Endothelial cell of umbilical vein (primary cell): ENCODE measurements at regions not wholly inside any gene's neighbourhood (a gene's known extent, or its start where the extent isn't known, plus 50 kb on each side); places are given as distances from the start of the nearest gene placed in this dataset.

ENCODE experiments used
- BruUV-seq: library from RNA; stranded (reverse); fragments of 400-500 nt; replicated peaks from 2 replicates; lab custom pipeline; 2021; lab: Mats Ljungman, UMichigan
- CTCF ChIA-PET: fragments of 300-600, 350-600 bp; sonication (Branson Sonifier 250); formaldehyde crosslinking; loops from one replicate; lab custom pipeline; 2021; ENCODE audit warnings: antibody characterized with exemption, inconsistent platforms; lab: Charles Lee
- POLR2A ChIA-PET: fragments of 300-600, 350-600 bp; sonication (Branson Sonifier 250); formaldehyde crosslinking; loops from one replicate; lab custom pipeline; 2021; ENCODE audit warnings: antibody characterized with exemption, inconsistent platforms; lab: Charles Lee
- DNase-seq: peaks from one replicate; pipeline ENCODE4 v3.0.0-alpha.2; 2011; ENCODE audit warnings: low read depth, low spot score
- FAIRE-seq: peaks from 2 replicates; lab custom pipeline; 2011; peaks lifted over from hg19 to GRCh38; lab: Jason Lieb, UNC
- H2AFZ ChIP-seq: 2 replicates; pipeline ENCODE4 v1.6.0; 2012; ENCODE audit warnings: low read depth, low read length, control low read depth, inconsistent platforms
- H3K27ac ChIP-seq: 2 replicates; pipeline ENCODE4 v1.5.1; 2011; ENCODE audit warnings: low read depth, mild to moderate bottlenecking, control low read depth, low read length, moderate library complexity; ENCODE audit not compliant: insufficient read depth
- H3K27me3 ChIP-seq, 2 experiments: 2 replicates each; pipeline versions ENCODE4 v1.6.0 to v1.6.1; 2011; ENCODE audit warnings: low read length in 2 of 2, mixed read lengths in 1 of 2; ENCODE audit not compliant: control insufficient read depth in 2 of 2, insufficient read depth in 2 of 2
- H3K36me3 ChIP-seq, 2 experiments: 2 replicates in 1 of 2; 3 replicates in 1 of 2; pipeline ENCODE4 v1.5.1; 2011; ENCODE audit warnings: low read length in 2 of 2, mild to moderate bottlenecking in 1 of 2, moderate library complexity in 1 of 2; ENCODE audit not compliant: control insufficient read depth in 2 of 2, insufficient read depth in 2 of 2; ENCODE audit errors: extremely low read depth in 1 of 2
- H3K4me1 ChIP-seq: 3 replicates; pipeline ENCODE4 v1.5.1; 2011; ENCODE audit warnings: mild to moderate bottlenecking, low read length; ENCODE audit not compliant: control insufficient read depth, insufficient read depth; ENCODE audit errors: extremely low read depth
- H3K4me2 ChIP-seq: 2 replicates; pipeline ENCODE4 v1.6.1; 2011; ENCODE audit warnings: low read length, control low read depth, mixed read lengths; ENCODE audit not compliant: insufficient read depth
- H3K4me3 ChIP-seq, 3 experiments: fragments of 200-600 bp in 1 of 3; sonication (generic), shearing (Covaris generic) in 1 of 3; replicated peaks in 1 of 3; 2 replicates each; pipeline ENCODE4 v1.5.1; 2011 to 2016; ENCODE audit warnings: control low read depth in 3 of 3, low read length in 3 of 3, mild to moderate bottlenecking in 2 of 3, inconsistent platforms in 1 of 3, low read depth in 1 of 3, moderate library complexity in 1 of 3; ENCODE audit not compliant: insufficient read depth in 1 of 3
- H3K79me2 ChIP-seq: 2 replicates; pipeline ENCODE4 v1.6.0; 2012; ENCODE audit warnings: low read length, inconsistent platforms; ENCODE audit not compliant: control insufficient read depth, insufficient read depth
- H3K9ac ChIP-seq: replicated peaks from 2 replicates; pipeline ENCODE3; 2011; ENCODE audit warnings: low read length, control low read depth; ENCODE audit not compliant: insufficient read depth; ENCODE audit errors: extremely low read depth
- H3K9me1 ChIP-seq: replicated peaks from 3 replicates; pipeline ENCODE4 v1.6.0; 2011; ENCODE audit warnings: mild to moderate bottlenecking, low read length; ENCODE audit not compliant: control insufficient read depth, insufficient read depth; ENCODE audit errors: extremely low read depth
- H3K9me3 ChIP-seq: replicated peaks from 2 replicates; pipeline ENCODE4 v1.5.1; 2012; ENCODE audit warnings: low read length, inconsistent platforms; ENCODE audit not compliant: control insufficient read depth, insufficient read depth
- H4K20me1 ChIP-seq: replicated peaks from 2 replicates; pipeline ENCODE3; 2011; ENCODE audit warnings: mild to moderate bottlenecking, low read length; ENCODE audit not compliant: control insufficient read depth, insufficient read depth; ENCODE audit errors: extremely low read depth
- CTCF ChIP-seq, 2 donors: IDR thresholded peaks; 1 replicate in 1 of 2; 2 replicates in 1 of 2; pipeline ENCODE4 v1.5.1; 2011; ENCODE audit warnings: low read length in 2 of 2, mild to moderate bottlenecking in 2 of 2, moderate library complexity in 2 of 2, control low read depth in 1 of 2, inconsistent platforms in 1 of 2, low read depth in 1 of 2; ENCODE audit not compliant: insufficient read depth in 1 of 2; ENCODE audit errors: extremely low read depth in 1 of 2
- EZH2 ChIP-seq: IDR thresholded peaks from 2 replicates; pipeline ENCODE4 v1.6.1; 2012; ENCODE audit warnings: borderline replicate concordance, low read depth, mild to moderate bottlenecking, moderate library complexity, low read length, inconsistent platforms; ENCODE audit not compliant: severe bottlenecking
- FOS ChIP-seq: IDR thresholded peaks from 2 replicates; pipeline ENCODE4 v1.6.1; 2011; ENCODE audit warnings: mild to moderate bottlenecking, low read length, moderate library complexity, borderline replicate concordance; ENCODE audit not compliant: insufficient read depth
- GATA2 ChIP-seq: IDR thresholded peaks from 2 replicates; pipeline ENCODE4 v1.7.0; 2011; ENCODE audit warnings: low read depth, mild to moderate bottlenecking, moderate library complexity, mixed read lengths, low read length; ENCODE audit not compliant: insufficient read length, insufficient read depth
- JUN ChIP-seq: IDR thresholded peaks from 2 replicates; pipeline ENCODE4 v1.6.1; 2011; ENCODE audit warnings: borderline replicate concordance, low read depth; ENCODE audit not compliant: insufficient read length, insufficient read depth
- MYC ChIP-seq: IDR thresholded peaks from one replicate; pipeline ENCODE4 v1.6.1; 2011; ENCODE audit warnings: mild to moderate bottlenecking, low read depth, low read length
- POLR2A ChIP-seq: IDR thresholded peaks from 2 replicates; pipeline ENCODE4 v1.6.1; 2012; ENCODE audit warnings: low read depth, mild to moderate bottlenecking, control low read depth, low read length
- POLR2AphosphoS5 ChIP-seq: IDR thresholded peaks from 2 replicates; pipeline ENCODE4 v1.6.1; 2012; ENCODE audit warnings: low read depth, mild to moderate bottlenecking, control low read depth, low read length, moderate library complexity; ENCODE audit not compliant: insufficient read depth
- dilution Hi-C: fragments of 300-500 bp; cut with MboI; formaldehyde crosslinking; loops from one replicate; pipeline ENCODE4 v1.15.0; 2019; ENCODE audit warnings: low sequenced_read_pairs; ENCODE audit not compliant: extremely low pct_ligation_motif_present
- intact Hi-C: fragments of 100-400 bp; cut with micrococcal nuclease; formaldehyde crosslinking; loops from one replicate; pipeline ENCODE4 v1.10.0; 2022
- TF ChIP-seq, protein P1 (sequence below): IDR thresholded peaks from 2 replicates; pipeline ENCODE4 v1.6.1; 2011; ENCODE audit not compliant: insufficient read depth, insufficient read length

GRCh38 chr5:158162479-158163034, 303.6 kb upstream of the CLINT1 start:
- FAIRE-seq (no peak), DNase-seq (no peak)
- H3K27me3 ChIP-seq, result no peaks in the 10 kb centered on the region
- no peak overlapping the region for H3K9ac ChIP-seq
- POLR2A ChIA-PET, result no interaction called here
- H3K79me2 ChIP-seq, result no peaks in the 10 kb centered on the region
- CTCF ChIA-PET, result interaction anchor here (1.1 to 3.3 kb wide), 4 partner anchors 12 to 944 kb away, joined by 3 to 20 read pairs (median 14); no protein-coding TSS in a partner anchor
- TF ChIP-seq FOS (no peak), GATA2 (no peak), POLR2A (no peak), POLR2AphosphoS5 (no peak), EZH2 (no peak), JUN (no peak), MYC (no peak), CTCF (IDR thresholded peaks at IDR 0.05; ENCODE audit: extremely low read depth in 1 of 2, insufficient read depth in 1 of 2, low read depth in 1 of 2, low read length in 2 of 2) (no peak)
- TF ChIP-seq, protein P1, sequence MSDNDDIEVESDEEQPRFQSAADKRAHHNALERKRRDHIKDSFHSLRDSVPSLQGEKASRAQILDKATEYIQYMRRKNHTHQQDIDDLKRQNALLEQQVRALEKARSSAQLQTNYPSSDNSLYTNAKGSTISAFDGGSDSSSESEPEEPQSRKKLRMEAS, result no peak
- H3K9me1 ChIP-seq, result no peaks in the 10 kb centered on the region
- dilution Hi-C loops, result no loop called here
- H4K20me1 ChIP-seq, result no peaks in the 10 kb centered on the region
- H3K36me3 ChIP-seq, result no peaks in the 10 kb centered on the region
- BruUV-seq, result no TSS peak
- H3K4me3 ChIP-seq, result no peak overlapping the region
- H3K27ac ChIP-seq, result no peak overlapping the region
- peaks cover 2% of the 10 kb centered on the region for H3K4me1 ChIP-seq
- no peaks in the 10 kb centered on the region for H3K9me3 ChIP-seq
- no peak overlapping the region for H2AFZ ChIP-seq
- H3K4me2 ChIP-seq, result no peak overlapping the region
- intact Hi-C loops, result no loop called here
